ENCODE measurements at regions not wholly inside any gene's neighbourhood (a gene's known extent, or its start where the extent isn't known, plus 50 kb on each side); places are given as distances from the start of the nearest gene placed in this dataset.

DNA sequence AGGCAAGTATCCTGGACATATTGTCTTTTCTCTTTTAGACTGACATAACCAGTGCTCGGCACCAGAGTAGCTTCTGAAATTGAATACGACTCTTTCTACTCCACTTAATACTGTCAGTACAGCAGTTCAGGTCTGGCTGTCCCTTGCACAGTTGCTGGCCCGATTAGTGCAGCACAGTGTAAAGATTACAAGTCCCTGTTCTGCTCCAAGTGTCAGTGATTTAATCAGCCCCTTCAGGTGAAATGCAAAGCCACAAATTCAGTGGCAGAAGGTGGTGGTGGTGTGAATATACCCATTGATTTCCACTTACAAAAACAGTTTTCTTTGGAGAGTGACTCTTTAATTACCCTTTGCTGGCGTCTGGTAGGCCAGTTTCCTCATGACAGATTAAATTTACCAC, 545.4 kb downstream of the ADGRL2 start:
- Histone ChIP-seq H3K27me3 (ENCODE audit: control insufficient read depth, insufficient read depth, low read length) (no peaks in the 10 kb centered on the region), H3K14ac (replicated peaks; ENCODE audit: low read depth, low read length) (no peak overlapping the region), H2AFZ (replicated peaks; ENCODE audit: low read length, poor library complexity) (no peak overlapping the region), H3K9me1 (ENCODE audit: insufficient read depth, low read length) (no peaks in the 10 kb centered on the region), H3K36me3 (ENCODE audit: control insufficient read depth, insufficient read depth, low read length) (no peaks in the 10 kb centered on the region), H2AK9ac (replicated peaks; ENCODE audit: low read depth, low read length, poor library complexity) (no peak overlapping the region), H4K8ac (ENCODE audit: low read depth in 2 of 2, low read length in 2 of 2) (no peak overlapping the region), H3K79me1 (ENCODE audit: low read depth in 1 of 2, low read length in 2 of 2) (no peaks in the 10 kb centered on the region), H3K4ac (ENCODE audit: low read depth, low read length) (no peak overlapping the region), H3K4me3 (ENCODE audit: insufficient read depth, low read depth, low read length) (no peak overlapping the region), H2AK5ac (ENCODE audit: low read depth, low read length) (no peak overlapping the region), H2BK20ac (ENCODE audit: low read depth, low read length) (no peak overlapping the region), H4K91ac (ENCODE audit: insufficient read depth, low read depth, low read length) (no peak overlapping the region), H3K9ac (ENCODE audit: low read depth, low read length) (no peak overlapping the region), H4K20me1 (ENCODE audit: insufficient read depth, low read length) (no peaks in the 10 kb centered on the region), H3K4me2 (ENCODE audit: low read depth, low read length) (no peak overlapping the region), H3K18ac (ENCODE audit: low read depth, low read length) (no peak overlapping the region), H2BK120ac (ENCODE audit: low read depth, low read length) (no peak overlapping the region), H3K4me1 (ENCODE audit: control insufficient read depth, insufficient read depth, low read length) (no peaks in the 10 kb centered on the region), H2BK15ac (ENCODE audit: low read depth, low read length) (no peak overlapping the region), H2BK5ac (ENCODE audit: low read depth, low read length, poor library complexity, severe bottlenecking) (no peak overlapping the region), H3K9me3 (ENCODE audit: control insufficient read depth, insufficient read depth, low read length) (peaks cover 2% of the 10 kb centered on the region; the same call in 1 of the 2 replicates), H3K23ac (ENCODE audit: low read depth, low read length) (no peak overlapping the region), H3K27ac (ENCODE audit: insufficient read depth, low read length) (no peak overlapping the region), H3K56ac (ENCODE audit: extremely low read depth, insufficient read depth, low read length) (no peak overlapping the region), H4K5ac (ENCODE audit: low read depth, low read length) (no peak overlapping the region)
- dilution Hi-C loops (cut with HindIII; ENCODE audit: low sequenced_read_pairs, unreplicated experiment): no loop called here
- CTCF ChIA-PET: no interaction called here
- BruUV-seq (replicated peaks): no TSS peak
- no CpG with 5 or more reads among the region's 4 CpGs for WGBS, 2 experiments (ENCODE audit: extremely low coverage in 2 of 2, insufficient read length in 1 of 2)
- intact Hi-C loops (cut with micrococcal nuclease): no loop called here
- DNase-seq (no peak), ATAC-seq (ENCODE audit: low read depth) (no peak)
- POLR2A ChIA-PET (ENCODE audit: unreplicated experiment): no interaction called here
- TF ChIP-seq CEBPB (IDR thresholded peaks at IDR 0.05; ENCODE audit: low read depth, low read length) (no peak), NFE2L2 (IDR thresholded peaks at IDR 0.05; ENCODE audit: low read depth, low read length) (no peak), CHD1 (IDR thresholded peaks at IDR 0.05; ENCODE audit: low read depth, low read length) (no peak), POLR2A (IDR thresholded peaks at IDR 0.05; ENCODE audit: low read depth, low read length) (no peak), MAFK (IDR thresholded peaks at IDR 0.05; ENCODE audit: low read depth, low read length) (no peak), SMC3 (IDR thresholded peaks at IDR 0.05; ENCODE audit: low read depth, low read length) (no peak)
- in situ Hi-C loops (cut with MboI; ENCODE audit: low sequenced_read_pairs): no loop called here
